ENCODE measurements at regions not wholly inside any gene's neighbourhood (a gene's known extent, or its start where the extent isn't known, plus 50 kb on each side); places are given as distances from the start of the nearest gene placed in this dataset.

GRCh38 chrX:51798701-51799100 lies 55.5 kb downstream of the GSPT2 start:
- TF ChIP-seq ZFX (IDR thresholded peaks at IDR 0.05; ENCODE audit: borderline replicate concordance) (no peak), CTCF (IDR thresholded peaks at IDR 0.05) (no peak)
- no peak overlapping the region for H3K27ac ChIP-seq

- peak overlapping the region; percentile 56 for H3K27ac ChIP-seq
Observed at GRCh38 chrX:51802917-51803688, 59.9 kb downstream of the GSPT2 start.

GRCh38 chrX:51803833-51804232 lies 60.6 kb downstream of the GSPT2 start:
- no peak overlapping the region for H3K27ac ChIP-seq

More at GRCh38 chrX:51802917-51803688, 59.9 kb downstream of the GSPT2 start:
- TF ChIP-seq CTCF (IDR thresholded peaks at IDR 0.05) (peak; percentile 23), ZFX (IDR thresholded peaks at IDR 0.05; ENCODE audit: borderline replicate concordance) (no peak)

GRCh38 chrX:51804741-51805140 lies 61.5 kb downstream of the GSPT2 start:
- no peak overlapping the region for H3K27ac ChIP-seq
- TF ChIP-seq CTCF (IDR thresholded peaks at IDR 0.05) (no peak), ZFX (IDR thresholded peaks at IDR 0.05; ENCODE audit: borderline replicate concordance) (no peak)

More at GRCh38 chrX:51803833-51804232, 60.6 kb downstream of the GSPT2 start:
- TF ChIP-seq ZFX (IDR thresholded peaks at IDR 0.05; ENCODE audit: borderline replicate concordance) (no peak), CTCF (IDR thresholded peaks at IDR 0.05) (no peak)

- H3K27ac ChIP-seq, result no peak overlapping the region
- TF ChIP-seq CTCF (IDR thresholded peaks at IDR 0.05), result no peak
- TF ChIP-seq ZFX (IDR thresholded peaks at IDR 0.05; ENCODE audit: borderline replicate concordance), result no peak
Observed at GRCh38 chrX:51813886-51814460, 70.7 kb downstream of the GSPT2 start.

- H3K27ac ChIP-seq, result no peak overlapping the region
Observed at GRCh38 chrX:51824061-51824460, 69.4 kb upstream of the MAGED1 start.

More at GRCh38 chrX:51824061-51824460, 69.4 kb upstream of the MAGED1 start:
- TF ChIP-seq CTCF (IDR thresholded peaks at IDR 0.05) (no peak), ZFX (IDR thresholded peaks at IDR 0.05; ENCODE audit: borderline replicate concordance) (no peak)

Data from 22Rv1 (cell line).